HG03439 (cell line): ENCODE measurements at regions not wholly inside any gene's neighbourhood (a gene's known extent, or its start where the extent isn't known, plus 50 kb on each side); places are given as distances from the start of the nearest gene placed in this dataset.
"Not testable (repeated sequence)": the region's sequence is repeated elsewhere in the genome, so short reads cannot be mapped to it uniquely, and the experiment has no call there.

ENCODE experiments used
- ATAC-seq: cut with Tn5 transposase; IDR thresholded peaks from one replicate; pipeline ENCODE4 v1.9.1; 2021; ENCODE audit warnings: mild to moderate bottlenecking, moderate library complexity; ENCODE audit not compliant: unreplicated experiment

DNA sequence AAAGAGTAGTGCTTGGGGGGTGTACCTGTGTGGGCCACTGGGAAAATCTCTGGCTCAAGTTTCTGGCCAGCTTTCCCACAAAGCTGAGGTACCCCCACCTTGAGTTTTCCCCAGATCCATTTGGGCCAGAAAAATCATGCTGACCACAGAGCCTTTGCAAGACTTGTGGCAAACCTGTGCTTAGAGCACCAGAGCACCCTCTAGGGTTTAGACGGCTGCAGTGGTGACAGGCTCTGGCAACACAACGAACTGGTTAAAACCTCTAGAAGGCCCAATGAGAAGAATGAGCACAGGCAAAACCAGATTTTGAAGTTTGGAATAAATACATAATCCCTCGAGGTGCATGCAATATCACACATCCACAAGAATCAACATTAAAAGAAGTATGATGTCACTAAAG, 290.7 kb upstream of the FOLH1 start:
- no peak for ATAC-seq

GRCh38 chr11:49505231-49505630, 296.8 kb upstream of the FOLH1 start:
- ATAC-seq, result no peak

GRCh38 chr11:49526240-49526829, 317.9 kb upstream of the FOLH1 start:
- peak; percentile 90 for ATAC-seq

DNA sequence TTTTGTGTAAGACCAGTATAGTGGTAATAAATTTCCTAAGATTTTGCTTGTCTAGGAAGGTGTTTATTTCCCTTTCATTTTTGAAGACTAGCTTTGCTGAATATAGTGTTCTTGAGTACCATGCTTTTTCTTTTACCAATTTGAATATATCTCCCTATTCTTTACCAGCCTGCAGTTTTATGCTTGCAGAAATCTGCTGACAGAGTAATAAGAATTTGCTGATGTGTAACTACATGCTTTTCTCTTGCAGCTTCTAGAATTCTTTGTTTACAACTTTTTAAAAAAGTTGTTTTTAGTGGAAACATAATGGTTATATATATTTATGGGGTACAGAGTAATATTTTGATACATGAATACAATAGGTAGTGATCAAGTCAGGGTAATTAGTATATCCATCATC, 324.8 kb upstream of the FOLH1 start:
- no peak for ATAC-seq

DNA sequence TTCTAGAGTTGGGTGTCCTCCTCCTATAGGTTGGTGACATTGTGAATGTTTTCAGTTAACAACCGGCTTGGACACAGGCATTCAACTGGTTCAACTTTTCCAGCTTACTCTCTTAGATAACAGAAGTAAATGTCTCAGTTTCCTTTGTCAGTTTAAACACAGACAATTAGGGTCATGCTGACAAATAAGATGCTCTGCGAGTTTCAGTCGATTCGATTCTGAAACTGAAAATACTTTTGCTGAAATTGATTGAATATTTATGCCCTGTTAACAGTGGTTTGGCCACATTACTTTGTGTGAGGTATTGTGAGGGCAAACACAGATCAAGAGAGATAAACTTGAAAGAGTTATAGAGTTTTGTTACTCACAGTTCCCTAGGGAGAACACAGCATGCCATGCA, 330.5 kb upstream of the FOLH1 start:
- not testable (repeated sequence) for ATAC-seq

- not testable (repeated sequence) for ATAC-seq
These were observed 350.0 kb upstream of the FOLH1 start for GRCh38 chr11:49558261-49558847.

GRCh38 chr11:49560593-49560992, 352.2 kb upstream of the FOLH1 start:
- not testable (repeated sequence) for ATAC-seq

- not testable (repeated sequence) for ATAC-seq
These were observed 353.0 kb upstream of the FOLH1 start for GRCh38 chr11:49561240-49561880.

- not testable (repeated sequence) for ATAC-seq
These were observed 353.9 kb upstream of the FOLH1 start for GRCh38 chr11:49562262-49562661.

DNA sequence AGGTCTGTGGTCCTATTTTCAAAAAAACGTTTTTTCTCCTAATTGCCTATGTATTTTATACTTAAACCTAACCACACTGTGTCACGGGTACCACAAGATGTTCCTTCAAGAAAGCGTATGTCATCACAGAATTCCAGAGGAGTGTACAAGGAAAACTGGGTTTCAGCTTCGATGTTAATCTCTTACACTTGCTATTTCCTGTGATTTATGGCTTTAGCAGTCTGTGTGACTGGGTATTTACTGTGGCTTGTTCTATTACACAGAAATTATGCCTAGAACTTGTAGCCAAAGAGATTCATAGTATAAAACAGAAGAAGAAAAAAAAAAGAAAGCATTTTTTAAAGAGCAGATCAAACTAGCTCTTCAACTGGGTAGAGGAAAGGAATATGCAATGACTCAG, 371.1 kb upstream of the FOLH1 start:
- ATAC-seq, result not testable (repeated sequence)

DNA sequence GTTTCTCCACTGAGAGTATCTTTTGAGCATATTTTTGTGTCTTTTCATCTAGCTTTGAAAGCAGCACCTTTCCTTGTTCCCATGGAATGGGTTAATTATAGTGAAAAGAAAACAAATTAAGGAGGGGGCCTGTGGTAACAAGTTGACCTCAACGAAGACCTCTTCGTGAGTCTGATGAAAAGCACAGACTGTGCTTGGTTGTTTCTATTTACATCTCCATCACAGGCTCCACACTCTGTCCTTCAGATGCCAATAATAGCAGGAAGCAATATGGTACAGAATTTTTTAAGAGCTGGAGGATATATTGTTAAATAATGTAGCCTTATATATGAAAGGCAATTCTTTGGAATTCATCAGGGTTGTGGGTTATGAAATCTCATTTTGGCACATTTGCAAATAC, 366.7 kb upstream of the OR4C13 start:
- ATAC-seq, result not testable (repeated sequence)

DNA sequence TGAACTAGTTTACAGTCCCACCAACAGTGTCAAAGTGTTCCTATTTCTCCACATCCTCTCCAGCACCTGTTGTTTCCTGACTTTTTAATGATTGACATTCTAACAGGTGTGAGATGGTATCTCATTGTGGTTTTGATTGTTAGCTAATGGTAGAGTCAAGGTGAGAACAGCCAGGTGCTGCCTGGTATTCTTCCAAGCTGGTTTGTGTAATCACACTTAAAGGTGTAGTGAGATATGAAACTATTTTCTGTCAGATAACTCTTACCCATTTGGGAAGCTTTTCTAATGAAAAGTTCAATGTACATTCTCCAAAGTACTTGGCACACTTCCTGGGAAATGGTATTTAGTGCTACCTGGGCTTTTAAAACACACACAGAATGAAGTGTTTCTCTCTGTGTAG, 343.3 kb upstream of the OR4C13 start:
- not testable (repeated sequence) for ATAC-seq

GRCh38 chr11:49623872-49624271, 328.3 kb upstream of the OR4C13 start:
- ATAC-seq, result not testable (repeated sequence)

DNA sequence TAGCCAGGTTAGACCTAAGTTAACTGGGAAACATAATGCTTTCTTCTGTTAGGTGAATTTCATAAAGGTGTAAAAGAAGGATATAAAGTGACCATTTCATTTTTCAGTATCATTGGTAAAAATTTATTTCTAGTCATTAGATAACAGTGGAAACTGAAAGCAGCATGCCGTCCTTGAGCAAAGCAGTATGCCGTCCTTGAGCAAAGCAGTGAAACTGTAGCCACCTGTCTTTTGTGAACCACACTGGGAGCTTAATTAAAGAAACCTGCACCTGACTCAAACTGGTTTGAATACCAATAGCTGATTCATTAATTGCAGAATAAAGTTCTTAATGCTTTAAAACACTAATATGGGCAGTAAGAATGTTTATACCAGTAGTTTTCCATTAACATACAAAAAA, 281.5 kb upstream of the OR4C13 start:
- ATAC-seq, result not testable (repeated sequence)

DNA sequence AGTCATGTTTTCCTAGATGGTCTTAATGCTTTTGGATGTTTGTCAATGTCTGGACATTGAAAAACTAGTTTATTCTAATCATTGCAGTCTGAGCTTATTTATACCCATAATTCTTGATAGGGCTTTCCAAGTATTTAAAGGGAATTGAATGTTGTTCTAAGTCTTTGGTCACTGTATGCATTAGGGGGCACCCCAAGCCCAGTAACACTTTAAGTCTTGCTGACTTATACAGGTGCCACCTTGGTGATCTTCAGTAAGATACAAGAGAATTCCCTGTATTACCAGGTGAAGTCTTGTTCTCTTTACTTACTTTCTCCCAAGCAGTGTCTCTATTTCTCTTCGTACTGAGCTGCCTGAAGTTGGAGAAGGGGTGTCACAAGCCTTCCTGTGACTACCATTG, 250.1 kb upstream of the OR4C13 start:
- ATAC-seq, result not testable (repeated sequence)

DNA sequence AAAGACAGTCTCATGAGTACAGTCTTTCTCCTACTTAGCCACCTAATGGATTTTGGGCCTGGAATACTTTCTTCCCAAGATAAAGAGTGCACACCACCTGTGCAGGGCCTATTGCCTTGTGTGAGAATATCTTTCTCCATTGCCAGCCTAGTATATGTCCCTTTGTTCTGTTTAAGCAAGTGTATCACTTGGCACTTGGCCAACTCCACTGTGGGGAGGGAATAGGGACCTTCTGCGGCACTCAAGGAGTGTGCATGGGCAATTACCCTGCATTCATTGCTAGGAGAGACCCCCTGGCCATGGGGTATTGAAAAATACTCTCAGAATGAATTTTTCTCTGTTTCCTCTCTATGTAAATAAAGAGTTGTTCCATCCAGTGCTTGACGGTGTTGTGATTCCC, 201.7 kb upstream of the OR4C13 start:
- not testable (repeated sequence) for ATAC-seq

- ATAC-seq, result not testable (repeated sequence)
These were observed 201.2 kb upstream of the OR4C13 start for GRCh38 chr11:49750960-49751359.

DNA sequence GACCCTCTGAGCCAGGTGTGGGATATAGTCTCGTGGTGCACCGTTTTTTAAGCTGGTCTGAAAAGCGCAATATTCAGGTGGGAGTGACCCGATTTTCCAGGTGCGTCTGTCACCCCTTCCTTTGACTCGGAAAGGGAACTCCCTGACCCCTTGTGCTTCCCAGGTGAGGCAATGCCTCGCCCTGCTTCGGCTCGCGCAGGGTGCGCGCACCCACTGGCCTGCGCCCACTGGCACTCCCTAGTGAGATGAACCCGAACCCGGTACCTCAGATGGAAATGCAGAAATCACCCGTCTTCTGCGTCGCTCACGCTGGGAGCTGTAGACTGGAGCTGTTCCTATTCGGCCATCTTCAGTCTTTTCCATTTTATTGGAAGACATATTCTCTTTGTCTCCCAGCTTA, 171.4 kb upstream of the OR4C13 start:
- not testable (repeated sequence) for ATAC-seq

DNA sequence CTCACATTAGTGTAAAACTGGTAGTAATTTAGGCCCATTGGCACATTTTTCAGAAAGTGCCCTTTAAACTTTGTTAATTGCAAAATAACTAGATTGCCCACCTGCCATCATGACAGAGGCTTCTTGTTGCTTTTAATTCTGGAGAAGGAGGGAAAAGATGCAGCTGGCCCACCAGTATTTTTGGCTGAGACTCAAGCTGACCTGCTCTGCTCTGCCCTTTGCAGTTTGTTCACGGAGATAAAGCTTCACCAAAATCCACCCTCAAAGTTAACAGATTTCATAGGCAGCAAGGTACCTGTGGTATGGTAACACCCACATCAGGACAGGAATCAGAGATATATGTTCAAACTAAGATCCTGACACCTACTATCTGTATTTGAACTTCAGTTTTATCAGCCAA, 170.2 kb upstream of the OR4C13 start:
- not testable (repeated sequence) for ATAC-seq

DNA sequence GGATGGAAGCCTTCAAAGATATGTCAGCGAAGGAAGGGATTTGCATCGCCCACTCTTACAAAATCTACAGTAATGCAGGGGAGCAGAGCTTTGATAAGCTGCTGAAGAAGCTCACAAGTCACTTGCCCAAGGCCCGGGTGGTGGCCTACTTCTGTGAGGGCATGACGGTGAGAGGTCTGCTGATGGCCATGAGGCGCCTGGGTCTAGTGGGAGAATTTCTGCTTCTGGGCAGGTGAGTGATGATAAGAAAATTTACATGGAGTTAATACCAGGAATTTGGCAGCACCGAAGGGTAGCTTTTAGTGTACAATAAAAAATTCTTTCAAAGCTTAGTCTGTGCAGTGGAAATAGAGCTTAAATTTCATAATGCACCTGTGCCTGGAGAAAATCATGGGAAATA, 168.3 kb upstream of the OR4C13 start:
- ATAC-seq, result not testable (repeated sequence)

DNA sequence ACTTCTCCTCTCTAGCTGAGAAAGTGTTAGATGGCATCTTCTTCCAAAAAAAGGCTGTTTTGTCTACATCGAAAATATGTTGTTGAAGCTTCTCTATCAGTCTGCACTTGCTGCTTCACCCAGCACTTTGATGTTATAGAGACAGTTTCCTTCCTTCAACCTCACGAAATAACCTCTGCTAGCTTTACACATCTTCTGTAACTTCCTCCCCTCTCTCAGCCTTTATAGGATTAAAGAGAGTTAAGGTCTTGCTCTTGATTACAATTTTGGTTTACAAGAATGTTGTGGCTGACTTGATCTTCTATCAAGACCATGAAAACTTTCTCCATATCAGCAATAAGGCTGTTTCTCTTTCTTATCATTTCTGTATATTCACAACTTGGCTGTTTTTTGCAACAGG, 162.4 kb upstream of the OR4C13 start:
- ATAC-seq, result not testable (repeated sequence)

- not testable (repeated sequence) for ATAC-seq
These were observed 153.9 kb upstream of the OR4C13 start for GRCh38 chr11:49798206-49798837.
